H1 (cell line): ENCODE measurements at regions not wholly inside any gene's neighbourhood (a gene's known extent, or its start where the extent isn't known, plus 50 kb on each side); places are given as distances from the start of the nearest gene placed in this dataset.

Experiments
- CTCF ChIA-PET: fragments of 300-600 bp; sonication (Branson Sonifier 250); formaldehyde crosslinking; loops from one replicate; lab custom pipeline; 2021; ENCODE audit not compliant: partially characterized antibody; lab: Charles Lee
- POLR2A ChIA-PET: fragments of 300-600 bp; sonication (Branson Sonifier 250); formaldehyde crosslinking; loops from one replicate; lab custom pipeline; 2021; ENCODE audit warnings: inconsistent platforms; ENCODE audit not compliant: partially characterized antibody; lab: Charles Lee
- DNase-seq, 2 experiments: peaks; one replicate each; pipeline versions ENCODE4 v3.0.0 to v3.0.0-alpha.2; 2010 to 2022; ENCODE audit warnings: low spot score in 2 of 2, low read depth in 1 of 2, mixed read lengths in 1 of 2
- FAIRE-seq: peaks from 2 replicates; lab custom pipeline; 2011; peaks lifted over from hg19 to GRCh38; lab: Jason Lieb, UNC
- H2AFZ ChIP-seq: 2 replicates; pipeline ENCODE4 v1.8.1; 2012; ENCODE audit warnings: low read length, inconsistent platforms
- H2AK5ac ChIP-seq: 2 replicates; pipeline ENCODE4 v1.6.1; 2013; ENCODE audit warnings: low read depth, low read length
- H2BK120ac ChIP-seq: replicated peaks from 2 replicates; pipeline ENCODE3; 2013; ENCODE audit warnings: low read depth, low read length, inconsistent platforms
- H2BK12ac ChIP-seq: 2 replicates; pipeline ENCODE4 v1.6.1; 2013; ENCODE audit warnings: low read depth, low read length
- H2BK15ac ChIP-seq: 2 replicates; pipeline ENCODE4 v1.6.1; 2013; ENCODE audit warnings: low read length
- H2BK20ac ChIP-seq: 2 replicates; pipeline ENCODE4 v1.6.1; 2013; ENCODE audit warnings: low read length
- H2BK5ac ChIP-seq: 2 replicates; pipeline ENCODE4 v1.6.1; 2013; ENCODE audit warnings: low read depth, low read length
- H3K14ac ChIP-seq: 2 replicates; pipeline ENCODE4 v1.6.1; 2013; ENCODE audit warnings: inconsistent platforms; ENCODE audit not compliant: insufficient read length
- H3K18ac ChIP-seq: 2 replicates; pipeline ENCODE4 v1.6.1; 2013; ENCODE audit warnings: low read length; ENCODE audit errors: extremely low read depth
- H3K23ac ChIP-seq: 2 replicates; pipeline ENCODE4 v1.6.1; 2013; ENCODE audit warnings: inconsistent platforms; ENCODE audit not compliant: insufficient read length
- H3K23me2 ChIP-seq: 2 replicates; pipeline ENCODE4 v1.6.1; 2013; ENCODE audit warnings: low read depth, low read length
- H3K27ac ChIP-seq: 2 replicates; pipeline ENCODE4 v1.6.1; 2011; ENCODE audit warnings: low read depth, low read length, inconsistent platforms
- H3K27me3 ChIP-seq, 4 experiments: replicated peaks in 1 of 4; 1 replicate in 1 of 4; 2 replicates in 3 of 4; pipeline versions ENCODE4 v1.6.1 to v1.8.1; 2011 to 2013; ENCODE audit warnings: low read length in 3 of 4, mild to moderate bottlenecking in 3 of 4, inconsistent platforms in 2 of 4, mixed read lengths in 2 of 4, moderate library complexity in 1 of 4; ENCODE audit not compliant: control insufficient read depth in 3 of 4, insufficient read depth in 3 of 4; ENCODE audit errors: extremely low read depth in 1 of 4
- H3K36me3 ChIP-seq, 4 experiments: 2 replicates each; pipeline versions ENCODE4 v1.6.1 to v1.8.1; 2011 to 2013; ENCODE audit warnings: mild to moderate bottlenecking in 4 of 4, low read length in 3 of 4, moderate library complexity in 2 of 4, control low read depth in 1 of 4, inconsistent platforms in 1 of 4; ENCODE audit not compliant: insufficient read depth in 4 of 4, control insufficient read depth in 2 of 4
- H3K4ac ChIP-seq: replicated peaks from 2 replicates; pipeline ENCODE3; 2013; ENCODE audit warnings: low read length, low read depth, mixed read lengths, inconsistent platforms; ENCODE audit not compliant: insufficient read length
- H3K4me1 ChIP-seq, 4 experiments: replicated peaks in 1 of 4; 1 replicate in 1 of 4; 2 replicates in 3 of 4; pipeline versions ENCODE4 v1.6.1 to v1.8.1; 2011 to 2013; ENCODE audit warnings: low read length in 3 of 4, inconsistent platforms in 2 of 4, mixed read lengths in 1 of 4; ENCODE audit not compliant: insufficient read depth in 4 of 4, control insufficient read depth in 3 of 4
- H3K4me2 ChIP-seq, 2 experiments: 2 replicates each; pipeline versions ENCODE4 v1.6.1 to v1.8.1; 2011 to 2013; ENCODE audit warnings: low read depth in 2 of 2, low read length in 2 of 2, control low read depth in 1 of 2, inconsistent platforms in 1 of 2, mild to moderate bottlenecking in 1 of 2; ENCODE audit not compliant: insufficient read depth in 1 of 2
- H3K4me3 ChIP-seq, 4 experiments: fragments of 200-600, 300-600 bp in 1 of 4; sonication (generic), shearing (Covaris generic), sonication (Bioruptor Twin) in 1 of 4; 2 replicates each; pipeline versions ENCODE4 v1.5.1 to v1.8.1; 2011 to 2016; ENCODE audit warnings: low read length in 4 of 4, low read depth in 3 of 4, control low read depth in 2 of 4, inconsistent platforms in 2 of 4, mild to moderate bottlenecking in 2 of 4, mixed read lengths in 1 of 4, moderate library complexity in 1 of 4; ENCODE audit not compliant: insufficient read depth in 2 of 4; ENCODE audit errors: extremely low read depth in 1 of 4
- H3K56ac ChIP-seq: replicated peaks from 2 replicates; pipeline ENCODE3; 2013; ENCODE audit warnings: low read depth, mild to moderate bottlenecking, mixed read lengths, low read length, inconsistent platforms; ENCODE audit not compliant: insufficient read length
- H3K79me1 ChIP-seq: 2 replicates; pipeline ENCODE4 v1.6.1; 2013; ENCODE audit warnings: low read depth, low read length, control low read depth
- H3K79me2 ChIP-seq, 2 experiments: 2 replicates each; pipeline versions ENCODE4 v1.6.1 to v1.8.1; 2012 to 2013; ENCODE audit warnings: low read length in 2 of 2, mild to moderate bottlenecking in 2 of 2, inconsistent platforms in 1 of 2; ENCODE audit not compliant: insufficient read depth in 2 of 2, control insufficient read depth in 1 of 2
- H3K9ac ChIP-seq, 4 experiments: replicated peaks in 1 of 4; 1 replicate in 1 of 4; 2 replicates in 3 of 4; pipeline versions ENCODE4 v1.6.1 to v1.8.1; 2011 to 2013; ENCODE audit warnings: low read depth in 3 of 4, low read length in 3 of 4, control low read depth in 2 of 4, mild to moderate bottlenecking in 2 of 4, moderate library complexity in 2 of 4, inconsistent platforms in 1 of 4; ENCODE audit errors: extremely low read depth in 1 of 4
- H3K9me3 ChIP-seq, 2 experiments: 2 replicates each; pipeline versions ENCODE4 v1.6.1 to v1.8.1; 2012 to 2013; ENCODE audit warnings: mild to moderate bottlenecking in 2 of 2, moderate library complexity in 2 of 2, control low read depth in 1 of 2, inconsistent platforms in 1 of 2, low read depth in 1 of 2, low read length in 1 of 2, mixed read lengths in 1 of 2; ENCODE audit not compliant: insufficient read depth in 2 of 2
- H4K20me1 ChIP-seq, 2 experiments: replicated peaks in 1 of 2; 2 replicates each; pipeline versions ENCODE3 to v1.8.1; 2011 to 2013; ENCODE audit warnings: inconsistent platforms in 2 of 2, low read length in 2 of 2, mild to moderate bottlenecking in 1 of 2; ENCODE audit not compliant: insufficient read depth in 2 of 2, control insufficient read depth in 1 of 2
- H4K5ac ChIP-seq: 2 replicates; pipeline ENCODE4 v1.6.1; 2013; ENCODE audit warnings: low read length, low read depth, mixed read lengths, inconsistent platforms; ENCODE audit not compliant: insufficient read length
- H4K8ac ChIP-seq: 2 replicates; pipeline ENCODE4 v1.8.0; 2013; ENCODE audit warnings: mild to moderate bottlenecking, moderate library complexity, low read length, inconsistent platforms; ENCODE audit not compliant: insufficient read depth; ENCODE audit errors: extremely low read depth
- H4K91ac ChIP-seq: replicated peaks from 2 replicates; pipeline ENCODE3; 2013; ENCODE audit warnings: low read length, mixed read lengths, inconsistent platforms; ENCODE audit not compliant: insufficient read length
- ASH2L ChIP-seq: fragments of 200-600, 300-600 bp; sonication (generic); IDR thresholded peaks from one replicate; pipeline ENCODE4 v1.7.1; 2017; ENCODE audit warnings: low read length
- CHD2 ChIP-seq: IDR thresholded peaks from 2 replicates; pipeline ENCODE4 v1.6.1; 2012; ENCODE audit warnings: low read length, improper control_type of control experiment
- CREB1 ChIP-seq: IDR thresholded peaks from 2 replicates; pipeline ENCODE4 v1.6.1; 2012; ENCODE audit warnings: inconsistent platforms
- EP300 ChIP-seq, 2 experiments: IDR thresholded peaks; 1 replicate in 1 of 2; 2 replicates in 1 of 2; pipeline ENCODE4 v1.6.1; 2011 to 2012; ENCODE audit warnings: low read depth in 2 of 2, low read length in 2 of 2, mild to moderate bottlenecking in 2 of 2, borderline replicate concordance in 1 of 2, inconsistent platforms in 1 of 2, moderate library complexity in 1 of 2
- JUN ChIP-seq: IDR thresholded peaks from 2 replicates; pipeline ENCODE4 v1.6.1; 2011; ENCODE audit warnings: low read depth, mild to moderate bottlenecking, improper control_type of control experiment, low read length
- KDM4A ChIP-seq: IDR thresholded peaks from one replicate; pipeline ENCODE4 v1.7.1; 2012; ENCODE audit warnings: low read depth, mild to moderate bottlenecking, moderate library complexity, low read length, inconsistent platforms; ENCODE audit not compliant: severe bottlenecking
- PHF8 ChIP-seq: fragments of 200-600 bp; sonication (generic); conservative IDR thresholded peaks from 2 replicates; pipeline ENCODE4 v1.7.1; 2012; ENCODE audit warnings: low read depth, mild to moderate bottlenecking, inconsistent platforms, low read length, moderate library complexity
- POU5F1 ChIP-seq: IDR thresholded peaks from 2 replicates; pipeline ENCODE4 v1.6.1; 2011; ENCODE audit warnings: low read depth, mild to moderate bottlenecking, low read length, moderate library complexity
- RFX5 ChIP-seq: IDR thresholded peaks from 2 replicates; pipeline ENCODE4 v1.6.1; 2011; ENCODE audit warnings: low read depth, low read length, improper control_type of control experiment, borderline replicate concordance
- SIRT6 ChIP-seq: IDR thresholded peaks from one replicate; pipeline ENCODE4 v1.7.1; 2012; ENCODE audit warnings: low read length, inconsistent platforms
- YY1 ChIP-seq: IDR thresholded peaks from 2 replicates; pipeline ENCODE4 v1.6.1; 2011; ENCODE audit warnings: low read depth, mild to moderate bottlenecking, low read length
- ZNF274 ChIP-seq: IDR thresholded peaks from 2 replicates; pipeline ENCODE4 v1.7.0; 2012; ENCODE audit warnings: low read length, borderline replicate concordance; ENCODE audit errors: extremely low read depth
- WGBS, 2 experiments: shearing (Covaris generic) in 1 of 2; methylation state at CpG; one replicate each; pipeline versions ENCODE4 v1.1.6 to v1.1.7; 2013 to 2015; ENCODE audit warnings: low lambda C conversion rate in 2 of 2, mixed read lengths in 2 of 2, inconsistent platforms in 1 of 2, low coverage in 1 of 2, missing lambda C conversion rate in 1 of 2; ENCODE audit not compliant: insufficient replicate concordance in 2 of 2, insufficient coverage in 1 of 2, insufficient read length in 1 of 2; ENCODE audit errors: extremely low coverage in 1 of 2, missing lambda C conversion rate in 1 of 2; 5-methylcytosine and 5-hydroxymethylcytosine counted together

DNA sequence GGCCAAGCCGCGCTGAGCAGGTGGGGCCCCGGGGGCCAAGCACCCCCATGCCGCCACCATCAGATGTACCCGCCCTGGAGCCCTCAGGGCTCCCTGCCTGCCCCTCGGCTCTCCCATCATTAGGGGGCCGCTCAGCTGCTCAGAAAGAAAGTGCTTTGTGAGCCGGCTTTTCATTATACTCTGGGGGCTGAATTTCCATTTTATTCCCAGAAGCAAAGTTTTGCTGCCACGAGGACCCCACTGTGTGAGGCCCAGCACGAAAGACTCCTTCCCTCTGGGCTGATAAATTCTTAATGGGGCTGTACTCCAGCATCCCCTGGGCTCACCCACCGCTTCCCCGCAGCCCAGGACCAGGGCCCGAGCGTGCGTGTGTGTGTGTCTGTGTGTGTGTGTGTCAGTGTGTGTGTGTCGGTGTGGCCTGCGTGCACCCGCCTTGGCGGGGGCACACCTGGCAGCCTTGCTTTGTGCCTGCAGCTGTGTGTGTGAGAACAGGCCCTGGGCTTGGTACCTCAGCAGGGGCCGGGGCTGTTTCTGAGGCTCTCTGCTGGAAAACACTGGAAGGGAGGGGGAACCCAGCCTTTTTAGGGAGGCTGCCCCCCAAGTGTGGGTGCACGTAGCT lies 103.0 kb upstream of the GSE1 start:
- no peak overlapping the region; a peak in 1 of 8 replicates for H3K4me3 ChIP-seq
- no peak overlapping the region for H3K4ac ChIP-seq
- H2BK15ac ChIP-seq, result no peak overlapping the region
- H2BK120ac ChIP-seq, result no peak overlapping the region
- no peaks in the 10 kb centered on the region for H4K20me1 ChIP-seq
- H3K27me3 ChIP-seq, result no peaks in the 10 kb centered on the region; a peak in 1 of 7 replicates
- peak overlapping the region; percentile 38 for H4K91ac ChIP-seq
- CTCF ChIA-PET, result interaction anchor here (0.8 to 6.6 kb wide), 14 partner anchors 11 to 149 kb away, joined by 3 to 56 read pairs (median 4); no protein-coding TSS in a partner anchor
- H3K23ac ChIP-seq, result no peak overlapping the region
- H2BK20ac ChIP-seq, result no peak overlapping the region
- no peak overlapping the region for H3K4me2 ChIP-seq
- no peak overlapping the region for H2BK12ac ChIP-seq
- no peaks in the 10 kb centered on the region for H3K36me3 ChIP-seq
- no peak overlapping the region for H3K56ac ChIP-seq
- no peak overlapping the region for H4K5ac ChIP-seq
- no peak overlapping the region for H3K9ac ChIP-seq
- H3K4me1 ChIP-seq, result peaks cover 8 to 28% (median 18%) of the 10 kb centered on the region in 4 experiments
- FAIRE-seq (no peak), DNase-seq (no peak)
- H2AFZ ChIP-seq, result no peak overlapping the region
- 82% methylated on average over 21 of the region's 21 CpGs; no CpG with 5 or more reads in 1 of the 2 experiments for WGBS, 2 experiments
- peaks cover 2% of the 10 kb centered on the region; the same call in 1 of the 2 replicates for H3K23me2 ChIP-seq
- no peak overlapping the region for H3K27ac ChIP-seq
- no peak overlapping the region; the same call in none of the 2 replicates for H3K18ac ChIP-seq
- H2BK5ac ChIP-seq, result no peak overlapping the region
- no peaks in the 10 kb centered on the region; the same call in none of the 2 replicates for H3K79me1 ChIP-seq
- peak overlapping the region; percentile 11; the same call in 1 of the 2 replicates for H4K8ac ChIP-seq
- H3K79me2 ChIP-seq, result no peaks in the 10 kb centered on the region
- H2AK5ac ChIP-seq, result no peak overlapping the region
- no peak overlapping the region for H3K14ac ChIP-seq
- no peaks in the 10 kb centered on the region for H3K9me3 ChIP-seq
- POLR2A ChIA-PET, result interaction anchor here (0.9 kb wide), 1 partner anchor 16 kb away, joined by 3 read pairs; no protein-coding TSS in a partner anchor
- TF ChIP-seq CHD2 (no peak), ZNF274 (no peak), YY1 (no peak), POU5F1 (no peak), EP300 (IDR thresholded peaks at IDR 0.05; ENCODE audit: borderline replicate concordance in 1 of 2, low read depth in 2 of 2, low read length in 2 of 2) (no peak), ASH2L (no peak), CREB1 (no peak), KDM4A (no peak), RFX5 (no peak), PHF8 (no peak), JUN (no peak), SIRT6 (no peak)
